HTR-8/SVneo (cell line): ENCODE measurements at regions not wholly inside any gene's neighbourhood (a gene's known extent, or its start where the extent isn't known, plus 50 kb on each side); places are given as distances from the start of the nearest gene placed in this dataset.

Source experiments
- DNase-seq: peaks from one replicate; pipeline ENCODE4 v3.0.0; 2011; ENCODE audit warnings: low spot score, mixed read lengths; ENCODE audit not compliant: insufficient read length
- FAIRE-seq: peaks from 2 replicates; lab custom pipeline; 2011; peaks lifted over from hg19 to GRCh38; lab: Jason Lieb, UNC

GRCh38 chr11:110774138-110775014 lies 62.1 kb upstream of the ARHGAP20 start:
- FAIRE-seq (no peak), DNase-seq (no peak)

DNA sequence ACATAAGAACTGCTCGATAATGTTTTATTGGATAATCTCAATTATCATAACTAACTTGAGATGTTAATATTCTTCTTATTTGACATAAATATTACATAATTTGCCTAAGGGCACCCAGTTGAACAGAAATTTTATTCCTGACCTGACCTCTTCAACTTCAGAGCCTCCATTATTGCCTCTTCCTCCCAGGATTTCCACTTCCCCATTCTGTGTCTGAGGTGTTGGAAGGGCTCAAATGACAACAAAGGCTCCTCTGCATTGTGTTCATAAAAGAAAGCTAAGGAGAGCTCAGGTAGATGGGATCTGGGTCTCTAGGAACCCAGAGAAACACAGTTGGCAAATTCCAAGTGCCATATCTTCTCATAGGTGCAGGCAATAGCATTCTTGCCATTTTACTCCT lies 61.2 kb upstream of the ARHGAP20 start:
- FAIRE-seq (no peak), DNase-seq (no peak)

DNA sequence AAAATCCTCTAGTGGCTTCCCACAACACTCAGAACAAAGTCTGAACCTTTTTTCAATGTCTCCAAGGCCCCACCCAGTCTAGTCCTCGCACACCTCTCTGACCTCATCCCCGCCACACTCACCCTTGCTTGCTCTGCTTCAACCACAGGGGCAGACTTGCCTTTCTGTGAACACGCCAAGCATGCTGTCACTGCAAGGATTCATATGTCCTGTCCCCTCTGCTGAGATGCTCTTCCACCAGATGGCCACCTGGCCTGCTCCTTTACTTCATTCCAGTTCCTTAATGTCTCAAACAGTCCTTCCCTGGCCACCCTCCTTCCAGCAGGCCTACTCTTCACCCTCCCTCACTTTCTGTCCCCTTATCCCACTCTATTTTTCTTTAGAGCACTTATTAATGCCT lies 60.6 kb upstream of the ARHGAP20 start:
- FAIRE-seq (no peak), DNase-seq (no peak)

GRCh38 chr11:110766316-110766715 lies 54.1 kb upstream of the ARHGAP20 start:
- no peak for FAIRE-seq
- DNase-seq: no peak

GRCh38 chr11:110764485-110764884 lies 52.2 kb upstream of the ARHGAP20 start:
- FAIRE-seq: no peak
- DNase-seq: no peak

DNA sequence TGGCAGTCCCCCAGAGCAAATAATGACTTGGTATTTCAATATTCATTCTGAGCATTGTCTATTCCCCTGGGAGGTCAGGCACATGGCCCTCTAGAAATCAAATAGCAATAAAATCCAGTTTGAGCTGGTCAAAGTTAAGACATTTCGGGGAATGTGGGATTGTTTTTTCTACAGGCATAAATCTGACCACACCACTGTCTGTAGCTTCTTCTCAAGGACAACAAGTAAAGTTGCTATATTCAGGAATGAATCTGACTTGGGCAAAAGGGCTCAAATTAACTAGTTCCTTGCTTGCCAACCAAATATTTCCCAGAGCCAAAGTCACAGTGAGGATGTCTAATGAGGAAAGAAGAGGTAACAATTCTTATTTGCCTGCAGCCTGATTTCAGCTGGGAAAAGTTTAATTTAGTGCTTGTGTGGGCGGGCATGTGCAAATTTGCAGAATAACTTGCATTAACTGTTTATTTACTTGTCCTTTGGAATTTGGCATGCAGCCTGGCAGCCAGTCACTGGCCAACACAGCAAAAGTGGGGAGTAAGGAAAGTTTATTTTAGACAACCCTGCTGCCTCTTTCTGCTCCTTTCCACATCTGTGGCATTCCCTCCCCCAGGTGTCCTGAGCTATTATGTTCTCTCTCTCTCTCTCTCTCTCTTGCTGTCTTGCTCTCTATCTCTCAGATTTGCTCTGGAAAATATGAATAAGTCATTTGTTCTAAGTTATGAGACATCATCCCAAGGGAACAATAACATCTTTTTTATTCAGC lies 51.2 kb upstream of the ARHGAP20 start:
- no peak for DNase-seq
- no peak for FAIRE-seq

GRCh38 chr11:110762590-110762989 lies 50.4 kb upstream of the ARHGAP20 start:
- no peak for DNase-seq
- no peak for FAIRE-seq
